Neural cell (in vitro differentiated cells): ENCODE measurements at regions not wholly inside any gene's neighbourhood (a gene's known extent, or its start where the extent isn't known, plus 50 kb on each side); places are given as distances from the start of the nearest gene placed in this dataset.

Experiments used
- CTCF ChIP-seq: fragments of 450-650 bp; IDR thresholded peaks from 2 replicates; pipeline ENCODE4 v1.5.1; 2014; ENCODE audit warnings: antibody characterized with exemption, mild to moderate bottlenecking, moderate library complexity; ENCODE audit not compliant: poor library complexity, severe bottlenecking
- EZH2 ChIP-seq: fragments of 200-600, 300-800 bp; shearing (Covaris generic), sonication (generic); IDR thresholded peaks from 2 replicates; pipeline ENCODE4 v1.6.1; 2014; ENCODE audit warnings: antibody characterized with exemption, low read length, borderline replicate concordance, mild to moderate bottlenecking; ENCODE audit not compliant: insufficient read depth, poor library complexity, severe bottlenecking
- MXI1 ChIP-seq: fragments of 450-650 bp; conservative IDR thresholded peaks from 2 replicates; pipeline ENCODE4 v1.6.1; 2014; ENCODE audit warnings: antibody characterized with exemption, mild to moderate bottlenecking; ENCODE audit not compliant: poor library complexity, severe bottlenecking
- POLR2AphosphoS5 ChIP-seq: IDR thresholded peaks from 2 replicates; pipeline ENCODE4 v1.6.1; 2012
- RAD21 ChIP-seq: fragments of 450-650 bp; conservative IDR thresholded peaks from 2 replicates; pipeline ENCODE4 v1.6.1; 2014; ENCODE audit warnings: antibody characterized with exemption, mild to moderate bottlenecking, moderate library complexity
- REST ChIP-seq: IDR thresholded peaks from 2 replicates; pipeline ENCODE4 v1.6.1; 2012; ENCODE audit warnings: borderline replicate concordance
- SMC3 ChIP-seq: fragments of 450-650 bp; conservative IDR thresholded peaks from 2 replicates; pipeline ENCODE4 v1.6.1; 2014; ENCODE audit warnings: antibody characterized with exemption, mild to moderate bottlenecking, moderate library complexity; ENCODE audit not compliant: poor library complexity
- TAF1 ChIP-seq: IDR thresholded peaks from 2 replicates; pipeline ENCODE4 v1.6.1; 2012; ENCODE audit warnings: low read depth

- no peak for TF ChIP-seq CTCF
- TF ChIP-seq POLR2AphosphoS5, result no peak
- TF ChIP-seq EZH2, result no peak
- no peak for TF ChIP-seq SMC3
- no peak for TF ChIP-seq REST
- TF ChIP-seq RAD21, result no peak
- TF ChIP-seq TAF1, result no peak
- TF ChIP-seq MXI1, result no peak
These were observed 413.3 kb downstream of the KCTD12 start for GRCh38 chr13:76472916-76473315.
